B cell (primary cell): ENCODE measurements at regions not wholly inside any gene's neighbourhood (a gene's known extent, or its start where the extent isn't known, plus 50 kb on each side); places are given as distances from the start of the nearest gene placed in this dataset.

ENCODE experiments used
- ATAC-seq: fragments of 200-7000 bp; cut with Tn5 transposase; one replicate; pipeline ENCODE4 v1.10.0; 2021; ENCODE audit warnings: low read depth, mild to moderate bottlenecking, moderate number of reproducible peaks, moderate library complexity
- CTCF ChIA-PET: fragments of 350-600 bp; sonication (Branson Sonifier 250); formaldehyde crosslinking; loops from one replicate; lab custom pipeline; 2021; ENCODE audit warnings: antibody characterized with exemption, inconsistent platforms; lab: Charles Lee
- POLR2A ChIA-PET: fragments of 350-600 bp; sonication (Branson Sonifier 250); formaldehyde crosslinking; loops from one replicate; lab custom pipeline; 2021; ENCODE audit warnings: antibody characterized with exemption; lab: Charles Lee
- DNase-seq: peaks from one replicate; pipeline ENCODE4 v3.0.0; 2013
- H2AFZ ChIP-seq: 2 replicates; pipeline ENCODE4 v1.6.1; 2012; ENCODE audit warnings: mild to moderate bottlenecking, low read depth, low read length; ENCODE audit not compliant: insufficient read depth, poor library complexity, severe bottlenecking
- H3K27ac ChIP-seq, 2 donors: 1 replicate in 1 of 2; 2 replicates in 1 of 2; pipeline ENCODE4 v1.5.1; 2012 to 2013; ENCODE audit warnings: low read length in 2 of 2, mild to moderate bottlenecking in 2 of 2, moderate library complexity in 1 of 2
- H3K27me3 ChIP-seq, 4 experiments: fragments of 200-600 bp in 1 of 4; sonication (generic) in 1 of 4; replicated peaks in 1 of 4; 1 replicate in 2 of 4; 2 replicates in 2 of 4; pipeline versions ENCODE4 v1.6.1 to v1.7.0; 2013 to 2016; ENCODE audit warnings: low read length in 3 of 4, mild to moderate bottlenecking in 2 of 4, mixed read lengths in 1 of 4, moderate library complexity in 1 of 4; ENCODE audit not compliant: insufficient read depth in 4 of 4, control insufficient read depth in 3 of 4; ENCODE audit errors: control extremely low read depth in 1 of 4
- H3K36me3 ChIP-seq, 2 experiments: replicated peaks in 1 of 2; 1 replicate in 1 of 2; 2 replicates in 1 of 2; pipeline versions ENCODE4 v1.6.1 to v1.7.1; 2013; ENCODE audit warnings: low read length in 1 of 2; ENCODE audit not compliant: insufficient read depth in 2 of 2, control insufficient read depth in 1 of 2; ENCODE audit errors: control extremely low read depth in 1 of 2, extremely low read depth in 1 of 2
- H3K4me1 ChIP-seq, 2 donors: fragments of 200-600 bp in 1 of 2; sonication (generic) in 1 of 2; 1 replicate in 1 of 2; 2 replicates in 1 of 2; pipeline versions ENCODE4 v1.5.1 to v1.6.1; 2013 to 2017; ENCODE audit warnings: low read length in 2 of 2; ENCODE audit not compliant: control insufficient read depth in 2 of 2, insufficient read depth in 2 of 2
- H3K4me2 ChIP-seq: replicated peaks from 2 replicates; pipeline ENCODE3; 2012; ENCODE audit warnings: mild to moderate bottlenecking, low read depth, low read length; ENCODE audit not compliant: poor library complexity, severe bottlenecking
- H3K4me3 ChIP-seq, 5 experiments: fragments of 200-600 bp in 1 of 5; sonication (generic) in 1 of 5; 1 replicate in 3 of 5; 2 replicates in 2 of 5; pipeline versions ENCODE4 v1.5.1 to v1.7.0; 2011 to 2016; ENCODE audit warnings: low read length in 4 of 5, mild to moderate bottlenecking in 4 of 5, low read depth in 2 of 5, control low read depth in 1 of 5, moderate library complexity in 1 of 5; ENCODE audit not compliant: insufficient read depth in 1 of 5; ENCODE audit errors: control extremely low read depth in 1 of 5, extremely low read depth in 1 of 5
- H3K79me2 ChIP-seq: fragments of 200-600 bp; sonication (generic); one replicate; pipeline ENCODE4 v1.6.0; 2016; ENCODE audit warnings: low read length; ENCODE audit not compliant: control insufficient read depth, insufficient read depth
- H3K9ac ChIP-seq: fragments of 200-600 bp; sonication (generic); 2 replicates; pipeline ENCODE4 v1.6.1; 2017; ENCODE audit warnings: mild to moderate bottlenecking, low read length, moderate library complexity
- H3K9me3 ChIP-seq, 3 donors: one replicate each; pipeline versions ENCODE4 v1.6.1 to v1.7.1; 2013; ENCODE audit warnings: low read length in 2 of 3; ENCODE audit not compliant: control insufficient read depth in 2 of 3, insufficient read depth in 1 of 3; ENCODE audit errors: control extremely low read depth in 1 of 3
- H4K20me1 ChIP-seq: 2 replicates; pipeline ENCODE4 v1.6.0; 2012; ENCODE audit warnings: mild to moderate bottlenecking, low read length; ENCODE audit not compliant: insufficient read depth, control insufficient read depth, poor library complexity, severe bottlenecking
- H3K27ac Mint-ChIP-seq: one replicate; pipeline ENCODE4 v1.8.0; 2021; ENCODE audit warnings: mixed read lengths
- H3K27me3 Mint-ChIP-seq: one replicate; pipeline ENCODE4 v1.8.0; 2021; ENCODE audit warnings: mixed read lengths
- H3K4me1 Mint-ChIP-seq: one replicate; pipeline ENCODE4 v1.8.0; 2021; ENCODE audit warnings: mixed read lengths
- H3K4me3 Mint-ChIP-seq: one replicate; pipeline ENCODE4 v1.8.0; 2021; ENCODE audit warnings: mixed read lengths
- H3K9me3 Mint-ChIP-seq: one replicate; pipeline ENCODE4 v1.8.0; 2022; ENCODE audit warnings: mixed read lengths; ENCODE audit not compliant: insufficient read depth
- EZH2 ChIP-seq: IDR thresholded peaks from 2 replicates; pipeline ENCODE4 v1.6.1; 2012; ENCODE audit warnings: borderline replicate concordance, low read depth, mild to moderate bottlenecking, moderate library complexity, low read length; ENCODE audit not compliant: insufficient read depth, poor library complexity, severe bottlenecking
- WGBS: methylation state at CpG from one replicate; pipeline ENCODE4 v1.1.5; 2013; ENCODE audit warnings: missing lambda C conversion rate; ENCODE audit not compliant: insufficient coverage; 5-methylcytosine and 5-hydroxymethylcytosine counted together
- intact Hi-C: fragments of 100-400 bp; cut with micrococcal nuclease; formaldehyde crosslinking; loops from one replicate; pipeline ENCODE4 v1.10.0; 2022
- TF ChIP-seq, protein P1 (sequence below): fragments of 200-600 bp; IDR thresholded peaks from one replicate; pipeline ENCODE4 v1.8.0; 2022; ENCODE audit warnings: antibody characterized with exemption, mild to moderate bottlenecking

GRCh38 chr6:8819446-8819845, 384.1 kb upstream of the SLC35B3 start:
- Histone ChIP-seq H2AFZ (no peak overlapping the region), H3K4me2 (no peak overlapping the region), H3K4me1 (no peaks in the 10 kb centered on the region), H3K27ac (no peak overlapping the region), H3K79me2 (no peaks in the 10 kb centered on the region), H3K27me3 (no peaks in the 10 kb centered on the region), H3K9ac (no peak overlapping the region), H4K20me1 (no peaks in the 10 kb centered on the region), H3K9me3 (no peaks in the 10 kb centered on the region), H3K36me3 (no peaks in the 10 kb centered on the region), H3K4me3 (no peak overlapping the region)
- no CpG with 5 or more reads among the region's 5 CpGs for WGBS
- H3K4me3 Mint-ChIP-seq: no peak overlapping the region
- no peaks in the 10 kb centered on the region for H3K4me1 Mint-ChIP-seq
- no peaks in the 10 kb centered on the region for H3K9me3 Mint-ChIP-seq
- ChIA-PET POLR2A (no interaction called here), CTCF (no interaction called here)
- ATAC-seq (no peak), DNase-seq (no peak)
- no peak overlapping the region for H3K27ac Mint-ChIP-seq
- intact Hi-C loops: no loop called here
- TF ChIP-seq, protein P1, sequence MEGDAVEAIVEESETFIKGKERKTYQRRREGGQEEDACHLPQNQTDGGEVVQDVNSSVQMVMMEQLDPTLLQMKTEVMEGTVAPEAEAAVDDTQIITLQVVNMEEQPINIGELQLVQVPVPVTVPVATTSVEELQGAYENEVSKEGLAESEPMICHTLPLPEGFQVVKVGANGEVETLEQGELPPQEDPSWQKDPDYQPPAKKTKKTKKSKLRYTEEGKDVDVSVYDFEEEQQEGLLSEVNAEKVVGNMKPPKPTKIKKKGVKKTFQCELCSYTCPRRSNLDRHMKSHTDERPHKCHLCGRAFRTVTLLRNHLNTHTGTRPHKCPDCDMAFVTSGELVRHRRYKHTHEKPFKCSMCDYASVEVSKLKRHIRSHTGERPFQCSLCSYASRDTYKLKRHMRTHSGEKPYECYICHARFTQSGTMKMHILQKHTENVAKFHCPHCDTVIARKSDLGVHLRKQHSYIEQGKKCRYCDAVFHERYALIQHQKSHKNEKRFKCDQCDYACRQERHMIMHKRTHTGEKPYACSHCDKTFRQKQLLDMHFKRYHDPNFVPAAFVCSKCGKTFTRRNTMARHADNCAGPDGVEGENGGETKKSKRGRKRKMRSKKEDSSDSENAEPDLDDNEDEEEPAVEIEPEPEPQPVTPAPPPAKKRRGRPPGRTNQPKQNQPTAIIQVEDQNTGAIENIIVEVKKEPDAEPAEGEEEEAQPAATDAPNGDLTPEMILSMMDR: no peak
- no peak for TF ChIP-seq EZH2
- H3K27me3 Mint-ChIP-seq: no peaks in the 10 kb centered on the region

GRCh38 chr6:8814440-8815000, 379.2 kb upstream of the SLC35B3 start:
- Mint-ChIP-seq H3K4me1 (no peaks in the 10 kb centered on the region), H3K4me3 (no peak overlapping the region), H3K9me3 (no peaks in the 10 kb centered on the region), H3K27me3 (no peaks in the 10 kb centered on the region), H3K27ac (no peak overlapping the region)
- ChIA-PET POLR2A (no interaction called here), CTCF (no interaction called here)
- Histone ChIP-seq H3K27me3 (no peaks in the 10 kb centered on the region), H3K9ac (no peak overlapping the region), H3K36me3 (no peaks in the 10 kb centered on the region), H3K9me3 (no peaks in the 10 kb centered on the region), H3K4me2 (no peak overlapping the region), H3K27ac (no peak overlapping the region), H3K4me1 (no peaks in the 10 kb centered on the region), H2AFZ (no peak overlapping the region), H3K4me3 (no peak overlapping the region), H3K79me2 (no peaks in the 10 kb centered on the region), H4K20me1 (no peaks in the 10 kb centered on the region)
- intact Hi-C loops: no loop called here
- no peak for TF ChIP-seq EZH2
- TF ChIP-seq, protein P1: no peak
- no CpG with 5 or more reads among the region's 1 CpG for WGBS
- no peak for ATAC-seq
- no peak for DNase-seq
